GM12891 (cell line): ENCODE measurements at regions not wholly inside any gene's neighbourhood (a gene's known extent, or its start where the extent isn't known, plus 50 kb on each side); places are given as distances from the start of the nearest gene placed in this dataset.

Source experiments
- DNase-seq: peaks from one replicate; pipeline ENCODE4 v3.0.0; 2011; ENCODE audit warnings: low spot score; ENCODE audit not compliant: insufficient read length
- FAIRE-seq: peaks from 2 replicates; lab custom pipeline; 2011; peaks lifted over from hg19 to GRCh38; lab: Jason Lieb, UNC
- PAX5 ChIP-seq: IDR thresholded peaks from 2 replicates; pipeline ENCODE4 v1.6.1; 2011; ENCODE audit warnings: low read length, moderate library complexity, mild to moderate bottlenecking; ENCODE audit not compliant: insufficient read depth, severe bottlenecking
- POLR2A ChIP-seq: IDR thresholded peaks from 2 replicates; pipeline ENCODE4 v1.6.1; 2011; ENCODE audit warnings: low read depth, low read length, control low read depth
- POLR2AphosphoS5 ChIP-seq: IDR thresholded peaks from 2 replicates; pipeline ENCODE4 v1.6.1; 2011; ENCODE audit warnings: low read depth, low read length, control low read depth
- POU2F2 ChIP-seq: IDR thresholded peaks from 2 replicates; pipeline ENCODE4 v1.6.1; 2011; ENCODE audit warnings: low read depth, mild to moderate bottlenecking, control low read depth, low read length, moderate library complexity
- SPI1 ChIP-seq: IDR thresholded peaks from 2 replicates; pipeline ENCODE4 v1.6.1; 2011; ENCODE audit warnings: low read depth, low read length, control low read depth
- TAF1 ChIP-seq: IDR thresholded peaks from 2 replicates; pipeline ENCODE4 v1.6.1; 2011; ENCODE audit warnings: low read depth, low read length, control low read depth

DNA sequence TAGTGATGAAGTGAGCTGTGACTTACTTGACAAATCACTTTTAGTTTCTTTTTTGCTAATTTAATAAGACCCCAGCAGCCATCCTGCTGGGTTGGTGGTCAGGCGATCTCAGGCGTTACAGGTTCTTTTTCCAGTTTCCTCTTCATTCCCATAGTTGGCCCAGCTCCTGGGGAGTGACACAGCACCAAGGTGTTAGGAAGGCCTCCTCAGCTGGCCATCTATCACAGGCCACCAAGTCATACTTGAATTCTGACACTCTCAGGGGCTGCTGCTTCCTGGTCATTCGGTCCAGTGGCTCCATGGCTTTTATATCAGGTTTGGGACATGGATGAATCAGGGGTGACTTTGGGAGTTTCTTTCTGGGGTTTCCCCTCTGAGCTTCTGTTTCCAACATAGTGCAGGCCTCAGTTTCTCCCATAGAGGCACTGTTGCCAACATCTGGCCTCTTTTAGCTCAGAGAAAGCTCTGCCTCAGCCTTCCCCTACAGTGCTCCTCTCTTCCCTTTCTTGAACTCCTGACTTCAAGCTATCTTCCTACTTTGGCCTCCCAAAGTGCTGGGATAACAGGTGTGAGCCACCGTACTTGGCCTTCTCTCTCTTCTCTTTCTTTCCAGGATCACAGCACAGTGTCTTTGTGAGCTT, 211.8 kb downstream of the NR2F2 start:
- DNase-seq, result no peak
- no peak for FAIRE-seq
- TF ChIP-seq POLR2A (no peak), PAX5 (no peak), TAF1 (no peak), POU2F2 (no peak), SPI1 (no peak), POLR2AphosphoS5 (no peak)

DNA sequence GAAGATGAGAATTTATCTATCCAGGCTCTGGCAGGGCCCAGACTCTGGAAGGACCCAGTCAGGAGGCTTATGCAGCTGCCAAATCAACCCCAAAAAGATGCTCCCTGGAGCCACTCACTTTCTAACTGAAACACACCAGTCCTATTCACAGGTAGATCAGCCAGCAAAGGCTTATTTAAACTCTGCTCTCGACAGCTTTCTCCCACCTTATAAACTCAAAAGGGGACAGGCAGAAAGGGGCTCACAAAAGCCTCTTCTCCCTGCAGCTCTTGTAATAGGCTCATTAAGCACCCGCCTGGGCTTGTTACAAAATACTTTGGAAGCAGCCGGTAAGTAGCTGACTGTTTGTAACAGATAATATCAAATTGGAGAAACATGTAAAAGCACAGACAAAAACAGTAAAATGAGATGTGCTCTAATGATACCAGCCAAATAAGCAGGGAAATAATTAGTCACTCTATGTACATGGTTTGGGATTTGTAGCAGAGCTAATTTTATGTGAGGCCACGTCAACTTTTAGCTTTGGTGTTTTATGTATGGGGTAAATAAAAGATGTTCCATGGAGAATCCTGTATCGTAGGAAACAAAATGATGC, 213.8 kb downstream of the NR2F2 start:
- no peak for FAIRE-seq
- no peak for TF ChIP-seq TAF1
- TF ChIP-seq PAX5, result no peak
- no peak for DNase-seq

DNA sequence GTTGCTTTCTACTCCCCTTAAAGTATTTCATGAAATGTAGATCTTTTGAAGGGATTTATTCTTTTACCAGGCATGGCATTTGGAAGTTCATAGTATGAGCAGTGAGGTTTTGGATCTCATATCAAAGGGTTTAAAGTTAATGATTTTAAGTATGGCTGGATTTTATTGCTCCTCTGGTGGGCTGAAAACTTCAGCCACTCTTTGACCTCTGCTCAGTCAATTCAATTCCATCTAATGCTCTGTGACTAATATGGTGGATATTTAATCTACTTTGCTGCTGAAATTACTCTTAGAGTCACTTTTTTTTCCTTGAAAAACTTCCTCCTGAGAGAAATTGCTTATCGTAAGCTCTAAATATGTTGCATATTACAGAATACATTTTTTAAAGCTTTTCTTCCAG, 218.6 kb downstream of the NR2F2 start:
- no peak for TF ChIP-seq SPI1
- FAIRE-seq, result no peak
- DNase-seq, result no peak

DNA sequence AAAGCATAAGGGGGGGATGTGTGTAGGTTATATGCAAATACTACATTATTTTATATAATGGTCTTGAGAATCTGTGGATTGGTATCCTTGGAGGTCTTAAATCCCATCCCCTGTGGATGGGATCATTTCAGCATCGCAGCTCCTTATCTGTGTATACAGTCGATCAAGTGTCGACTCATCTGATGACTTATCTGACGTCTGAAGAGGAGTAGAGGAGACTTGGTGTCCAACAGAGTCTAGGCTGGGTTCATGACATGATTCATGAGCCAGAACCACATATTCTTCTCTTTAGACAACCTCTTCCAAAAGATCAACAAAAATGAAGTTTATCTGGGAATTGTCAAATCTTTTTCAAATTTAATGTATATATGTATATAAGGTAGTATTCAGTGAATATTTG, 220.7 kb downstream of the NR2F2 start:
- no peak for FAIRE-seq
- no peak for DNase-seq
- no peak for TF ChIP-seq POU2F2
- no peak for TF ChIP-seq POLR2A
- TF ChIP-seq TAF1, result no peak

DNA sequence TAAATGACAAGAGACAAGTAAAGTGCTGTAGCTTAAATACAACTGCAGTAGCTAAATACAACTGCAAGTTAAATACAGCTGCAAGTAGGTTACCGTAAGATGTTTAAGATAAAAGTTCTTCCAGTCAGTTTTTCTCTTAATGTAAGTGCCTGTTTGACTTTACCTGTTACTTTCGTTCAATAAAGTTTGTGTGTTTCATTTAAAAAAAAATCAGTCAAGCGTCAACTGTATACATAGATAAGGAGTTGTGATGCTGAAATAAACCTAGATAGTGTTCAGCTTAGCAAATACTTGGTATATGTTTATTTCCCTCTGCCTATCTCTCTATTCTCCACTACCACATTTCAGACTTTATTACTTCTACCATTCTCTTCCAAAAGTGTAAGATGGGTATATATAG, 221.2 kb downstream of the NR2F2 start:
- DNase-seq, result no peak
- no peak for FAIRE-seq
- TF ChIP-seq POLR2A, result no peak

DNA sequence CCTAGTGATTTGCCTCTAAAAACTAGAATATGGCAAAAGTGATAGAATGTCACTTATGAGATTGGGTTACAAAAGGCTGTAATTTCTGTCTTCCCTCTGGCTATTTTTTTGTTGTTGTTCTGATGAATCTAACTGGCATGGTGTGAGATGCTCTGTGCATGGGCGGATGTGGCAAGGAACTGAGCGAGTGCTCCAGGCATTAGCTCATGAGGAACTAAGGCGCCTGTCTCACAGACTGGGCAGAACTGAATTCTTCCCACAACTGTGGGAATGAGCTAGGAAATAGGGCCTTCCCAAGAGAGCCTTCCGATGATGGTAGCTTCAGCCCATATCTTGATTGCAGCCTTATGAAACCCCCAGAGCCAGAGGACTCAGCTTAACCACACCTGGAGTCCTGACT, 222.5 kb downstream of the NR2F2 start:
- DNase-seq (no peak), FAIRE-seq (no peak)
- TF ChIP-seq POU2F2, result no peak
- TF ChIP-seq POLR2A, result no peak

DNA sequence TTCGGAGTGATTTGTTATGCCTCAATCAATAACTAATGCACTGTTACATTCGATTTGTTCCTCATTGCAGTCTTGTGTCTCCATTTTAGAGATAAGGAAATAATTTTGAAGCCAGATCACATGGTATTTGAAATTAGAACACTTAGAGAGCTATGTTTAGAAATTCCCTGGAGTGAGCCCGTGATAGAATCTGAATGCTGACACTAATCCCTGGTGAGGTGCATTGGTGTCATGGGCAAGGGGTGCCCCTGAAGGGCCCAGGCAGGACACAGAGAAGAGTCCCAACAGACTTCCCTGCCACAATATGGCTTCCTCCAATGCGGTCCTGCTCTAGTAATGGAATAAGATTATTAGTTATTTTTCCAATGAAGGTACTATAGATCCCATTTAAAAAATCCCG, 223.0 kb downstream of the NR2F2 start:
- TF ChIP-seq POU2F2 (no peak), POLR2A (no peak), PAX5 (no peak), POLR2AphosphoS5 (no peak), SPI1 (no peak)
- FAIRE-seq (no peak), DNase-seq (no peak)

DNA sequence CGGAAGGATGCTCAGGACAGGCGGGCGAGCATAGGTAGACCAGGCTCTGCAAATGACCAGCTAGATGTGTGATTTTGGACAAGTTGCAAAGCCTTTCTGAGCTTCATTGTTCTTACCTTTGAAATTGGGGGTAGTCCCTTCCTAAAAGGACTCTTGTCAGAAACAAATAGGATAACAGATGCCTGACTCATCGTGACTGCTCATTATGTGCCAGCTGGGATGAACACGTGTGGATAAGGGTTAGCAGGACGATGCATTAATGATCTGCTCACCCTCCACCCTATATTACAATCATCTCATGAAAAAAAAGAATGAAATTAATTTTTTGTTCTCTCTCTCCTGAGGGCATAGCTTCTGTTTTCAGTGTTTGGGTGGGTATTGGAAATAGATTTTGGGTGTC, 223.4 kb downstream of the NR2F2 start:
- FAIRE-seq (no peak), DNase-seq (no peak)
- no peak for TF ChIP-seq POU2F2
- TF ChIP-seq POLR2AphosphoS5, result no peak
- no peak for TF ChIP-seq TAF1
- TF ChIP-seq POLR2A, result no peak

DNA sequence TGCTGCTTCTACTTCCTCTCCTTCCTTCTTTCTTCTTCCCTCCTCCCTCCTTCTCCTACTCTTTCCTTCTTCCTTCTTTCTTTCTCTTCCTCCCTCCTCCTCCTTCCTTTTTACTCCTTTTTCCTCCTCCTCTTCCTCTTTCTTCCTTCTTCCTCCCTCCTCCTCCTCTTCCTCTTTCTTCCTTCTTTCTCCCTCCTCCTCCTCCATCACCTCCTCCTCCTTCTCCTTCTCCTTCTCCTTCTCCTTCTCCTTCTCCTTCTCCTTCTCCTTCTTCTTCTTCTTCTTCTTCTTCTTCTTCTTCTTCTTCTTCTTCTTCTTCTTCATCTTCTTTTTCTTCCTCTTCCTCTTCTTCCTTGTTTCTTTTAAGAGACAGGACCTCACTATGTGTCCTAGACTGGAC, 224.0 kb downstream of the NR2F2 start:
- DNase-seq (no peak), FAIRE-seq (no peak)
- TF ChIP-seq POU2F2 (no peak), POLR2A (no peak), POLR2AphosphoS5 (no peak)

DNA sequence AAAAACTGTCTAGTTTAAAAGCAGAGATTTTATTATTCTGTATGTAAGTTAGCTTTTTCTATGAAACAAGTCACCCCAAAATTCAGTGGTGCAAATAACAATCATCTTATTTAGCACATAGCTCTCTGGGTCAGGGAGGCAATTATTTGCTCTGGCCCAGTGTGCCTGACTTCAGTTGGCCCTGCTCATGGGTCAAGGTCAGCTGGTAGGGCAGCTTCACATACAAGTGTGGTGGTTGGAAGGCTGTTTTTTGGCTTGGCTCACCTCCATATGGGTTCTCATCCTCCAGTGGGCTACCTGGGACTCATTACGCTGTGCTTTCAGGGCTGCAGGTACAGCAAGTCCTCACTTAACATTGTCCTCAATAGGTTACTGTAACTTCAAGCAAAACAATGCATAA, 228.6 kb downstream of the NR2F2 start:
- FAIRE-seq (no peak), DNase-seq (no peak)
- TF ChIP-seq TAF1, result no peak
- TF ChIP-seq POLR2A, result no peak
- no peak for TF ChIP-seq POU2F2
- TF ChIP-seq POLR2AphosphoS5, result no peak

DNA sequence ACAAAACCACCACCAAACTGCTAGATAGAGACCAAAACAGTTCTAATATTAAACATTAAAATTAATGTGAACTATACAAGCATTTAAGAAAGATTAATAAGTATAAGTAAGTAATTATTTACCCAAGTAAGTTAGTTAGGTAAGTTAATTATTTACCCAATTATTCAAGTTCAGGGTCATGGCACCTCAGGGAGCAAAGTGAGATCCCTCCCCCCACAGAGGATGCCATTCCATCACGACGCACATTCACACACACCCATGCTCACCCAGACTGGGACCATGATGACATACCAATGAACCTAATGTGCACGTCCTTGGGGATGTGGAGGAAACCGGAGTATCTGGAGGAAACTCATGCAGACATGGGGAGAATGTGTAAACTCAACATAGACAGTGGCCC, 229.1 kb downstream of the NR2F2 start:
- DNase-seq, result no peak
- FAIRE-seq, result no peak
- TF ChIP-seq POLR2AphosphoS5 (no peak), POU2F2 (no peak), PAX5 (no peak), TAF1 (no peak), SPI1 (no peak), POLR2A (no peak)

DNA sequence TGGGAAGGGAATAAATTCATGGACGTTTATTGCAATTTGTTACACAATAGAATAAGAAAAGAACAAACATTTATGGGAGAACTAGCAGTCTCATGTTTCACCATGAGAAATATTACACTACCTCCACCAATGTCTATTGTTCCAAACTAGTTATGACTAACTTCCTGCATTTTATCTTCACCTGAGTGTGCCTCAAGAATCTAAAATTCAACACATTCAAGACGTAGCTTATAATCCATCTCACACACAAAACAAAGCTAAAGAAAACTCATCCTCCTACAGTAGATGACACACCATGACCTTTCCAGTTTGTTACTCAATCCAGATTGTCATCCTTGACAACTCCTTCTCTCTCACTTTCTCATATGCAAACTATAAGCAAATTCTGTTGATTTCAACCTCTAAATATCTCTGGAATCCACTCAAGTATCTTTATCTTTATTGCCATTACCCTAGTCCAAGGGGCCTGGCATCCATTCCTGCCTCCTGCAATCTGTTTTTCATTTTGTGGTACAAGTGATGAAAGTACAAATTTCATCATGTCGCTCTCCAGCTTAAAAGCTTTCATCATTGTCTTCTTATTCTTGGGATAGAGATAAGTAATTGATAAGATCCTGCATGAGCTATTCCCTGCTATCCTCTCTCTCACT, 229.9 kb downstream of the NR2F2 start:
- FAIRE-seq (no peak), DNase-seq (no peak)
- TF ChIP-seq PAX5, result no peak
- no peak for TF ChIP-seq SPI1
- no peak for TF ChIP-seq TAF1
- no peak for TF ChIP-seq POLR2AphosphoS5
- no peak for TF ChIP-seq POU2F2
- TF ChIP-seq POLR2A, result no peak
